BE2C (cell line): ENCODE measurements at regions not wholly inside any gene's neighbourhood (a gene's known extent, or its start where the extent isn't known, plus 50 kb on each side); places are given as distances from the start of the nearest gene placed in this dataset.

Experiments used
- DNase-seq: peaks from one replicate; pipeline ENCODE4 v3.0.0-alpha.2; 2020
- H3K27me3 ChIP-seq: fragments of 250-450 bp; sonication (Bioruptor Pico); 2 replicates; pipeline ENCODE4 v1.5.1; 2020; ENCODE audit warnings: mild to moderate bottlenecking
- H3K36me3 ChIP-seq: fragments of 250-450 bp; sonication (Bioruptor Pico); 2 replicates; pipeline ENCODE4 v1.5.1; 2020; ENCODE audit warnings: mild to moderate bottlenecking
- H3K4me1 ChIP-seq: fragments of 250-450 bp; sonication (Bioruptor Pico); 2 replicates; pipeline ENCODE4 v1.5.1; 2020
- H3K4me3 ChIP-seq: 2 replicates; pipeline ENCODE4 v1.5.1; 2011; ENCODE audit warnings: low read depth, low read length
- H3K9me3 ChIP-seq: fragments of 250-450 bp; sonication (Bioruptor Pico); 2 replicates; pipeline ENCODE4 v1.5.1; 2020
- CTCF ChIP-seq: IDR thresholded peaks from 2 replicates; pipeline ENCODE4 v1.5.1; 2012; ENCODE audit warnings: mild to moderate bottlenecking, low read depth, low read length

- Histone ChIP-seq H3K4me3 (no peak overlapping the region), H3K27me3 (peaks cover 49% of the 10 kb centered on the region), H3K9me3 (no peaks in the 10 kb centered on the region; the same call in 1 of the 2 replicates), H3K4me1 (no peaks in the 10 kb centered on the region), H3K36me3 (no peaks in the 10 kb centered on the region)
- DNase-seq, result no peak
- no peak for TF ChIP-seq CTCF
Measured at GRCh38 chr13:109963384-109963783, 177.0 kb upstream of the IRS2 start.

GRCh38 chr13:109959903-109960302 lies 173.5 kb upstream of the IRS2 start:
- TF ChIP-seq CTCF, result no peak
- peaks cover 31% of the 10 kb centered on the region for H3K27me3 ChIP-seq
- H3K4me1 ChIP-seq, result no peaks in the 10 kb centered on the region
- no peaks in the 10 kb centered on the region for H3K36me3 ChIP-seq
- no peak for DNase-seq
- no peak overlapping the region for H3K4me3 ChIP-seq
- no peaks in the 10 kb centered on the region for H3K9me3 ChIP-seq

- Histone ChIP-seq H3K36me3 (no peaks in the 10 kb centered on the region), H3K4me3 (no peak overlapping the region), H3K27me3 (peaks cover 19% of the 10 kb centered on the region), H3K9me3 (no peaks in the 10 kb centered on the region), H3K4me1 (no peaks in the 10 kb centered on the region)
- TF ChIP-seq CTCF, result no peak
- no peak for DNase-seq
Measured at GRCh38 chr13:109957875-109958274, 171.5 kb upstream of the IRS2 start.

GRCh38 chr13:109955598-109955997 lies 169.2 kb upstream of the IRS2 start:
- Histone ChIP-seq H3K27me3 (no peaks in the 10 kb centered on the region), H3K9me3 (no peaks in the 10 kb centered on the region), H3K36me3 (no peaks in the 10 kb centered on the region), H3K4me1 (no peaks in the 10 kb centered on the region), H3K4me3 (no peak overlapping the region)
- no peak for TF ChIP-seq CTCF
- DNase-seq, result no peak

GRCh38 chr13:109954441-109954840 lies 168.1 kb upstream of the IRS2 start:
- no peaks in the 10 kb centered on the region for H3K36me3 ChIP-seq
- TF ChIP-seq CTCF, result no peak
- H3K9me3 ChIP-seq, result no peaks in the 10 kb centered on the region
- H3K27me3 ChIP-seq, result no peaks in the 10 kb centered on the region
- H3K4me1 ChIP-seq, result no peaks in the 10 kb centered on the region
- H3K4me3 ChIP-seq, result no peak overlapping the region
- DNase-seq, result no peak

GRCh38 chr13:109951491-109951890 lies 165.1 kb upstream of the IRS2 start:
- no peak for TF ChIP-seq CTCF

More at GRCh38 chr13:109951491-109951890, 165.1 kb upstream of the IRS2 start:
- H3K9me3 ChIP-seq, result no peaks in the 10 kb centered on the region
- H3K4me1 ChIP-seq, result no peaks in the 10 kb centered on the region
- no peaks in the 10 kb centered on the region for H3K36me3 ChIP-seq
- peaks cover 11% of the 10 kb centered on the region for H3K27me3 ChIP-seq
- no peak for DNase-seq
- no peak overlapping the region for H3K4me3 ChIP-seq
